ENCODE measurements at regions not wholly inside any gene's neighbourhood (a gene's known extent, or its start where the extent isn't known, plus 50 kb on each side); places are given as distances from the start of the nearest gene placed in this dataset.

DNA sequence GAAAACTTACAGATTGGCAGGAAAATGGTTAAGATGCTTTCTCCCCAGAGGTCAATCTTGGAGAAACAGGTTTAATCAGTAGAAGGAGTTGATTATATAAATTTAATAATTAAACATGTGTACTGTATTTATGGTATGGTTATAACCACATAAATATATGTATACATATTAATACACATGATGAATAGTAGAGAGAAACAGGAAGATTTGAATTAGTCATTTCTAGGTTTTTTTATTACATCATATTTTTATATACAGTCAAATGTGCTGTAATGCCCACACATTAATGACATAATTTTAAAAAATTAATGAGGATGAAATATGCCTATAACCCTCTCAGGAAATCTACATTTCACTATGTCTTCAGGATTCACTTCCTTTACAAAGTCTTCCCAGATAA is 229.7 kb downstream of the IKZF2 start:
- TF ChIP-seq, protein P1, sequence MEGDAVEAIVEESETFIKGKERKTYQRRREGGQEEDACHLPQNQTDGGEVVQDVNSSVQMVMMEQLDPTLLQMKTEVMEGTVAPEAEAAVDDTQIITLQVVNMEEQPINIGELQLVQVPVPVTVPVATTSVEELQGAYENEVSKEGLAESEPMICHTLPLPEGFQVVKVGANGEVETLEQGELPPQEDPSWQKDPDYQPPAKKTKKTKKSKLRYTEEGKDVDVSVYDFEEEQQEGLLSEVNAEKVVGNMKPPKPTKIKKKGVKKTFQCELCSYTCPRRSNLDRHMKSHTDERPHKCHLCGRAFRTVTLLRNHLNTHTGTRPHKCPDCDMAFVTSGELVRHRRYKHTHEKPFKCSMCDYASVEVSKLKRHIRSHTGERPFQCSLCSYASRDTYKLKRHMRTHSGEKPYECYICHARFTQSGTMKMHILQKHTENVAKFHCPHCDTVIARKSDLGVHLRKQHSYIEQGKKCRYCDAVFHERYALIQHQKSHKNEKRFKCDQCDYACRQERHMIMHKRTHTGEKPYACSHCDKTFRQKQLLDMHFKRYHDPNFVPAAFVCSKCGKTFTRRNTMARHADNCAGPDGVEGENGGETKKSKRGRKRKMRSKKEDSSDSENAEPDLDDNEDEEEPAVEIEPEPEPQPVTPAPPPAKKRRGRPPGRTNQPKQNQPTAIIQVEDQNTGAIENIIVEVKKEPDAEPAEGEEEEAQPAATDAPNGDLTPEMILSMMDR (IDR thresholded peaks at IDR 0.05; ENCODE audit: insufficient read depth, low read depth, low read length) = no peak
- TF ChIP-seq EZH2 (IDR thresholded peaks at IDR 0.05; ENCODE audit: insufficient read depth, low read length) = no peak
